Liver (tissue), 8 donors: ENCODE measurements at regions not wholly inside any gene's neighbourhood (a gene's known extent, or its start where the extent isn't known, plus 50 kb on each side); places are given as distances from the start of the nearest gene placed in this dataset.

Experiments
- DNase-seq: peaks from one replicate; pipeline ENCODE4 v3.0.0-alpha.2; 2017; ENCODE audit warnings: low spot score
- H3K27ac ChIP-seq, 2 donors: one replicate each; pipeline ENCODE4 v1.7.0; 2013; ENCODE audit warnings: inconsistent platforms in 2 of 2, low read length in 2 of 2, control low read depth in 1 of 2, low read depth in 1 of 2, mild to moderate bottlenecking in 1 of 2
- H3K27me3 ChIP-seq, 4 donors: one replicate each; pipeline versions ENCODE4 v1.6.1 to v1.7.0; 2013; ENCODE audit warnings: low read length in 3 of 4, inconsistent platforms in 1 of 4, mild to moderate bottlenecking in 1 of 4, moderate library complexity in 1 of 4; ENCODE audit not compliant: control insufficient read depth in 4 of 4, insufficient read depth in 4 of 4
- H3K36me3 ChIP-seq, 4 donors: one replicate each; pipeline versions ENCODE4 v1.6.1 to v1.7.0; 2013; ENCODE audit warnings: low read length in 3 of 4, mild to moderate bottlenecking in 3 of 4, low read depth in 1 of 4, moderate library complexity in 1 of 4; ENCODE audit not compliant: control insufficient read depth in 4 of 4, insufficient read depth in 3 of 4
- H3K4me1 ChIP-seq, 4 donors: one replicate each; pipeline versions ENCODE4 v1.6.1 to v1.7.0; 2013; ENCODE audit warnings: low read length in 3 of 4, mild to moderate bottlenecking in 3 of 4, moderate library complexity in 1 of 4; ENCODE audit not compliant: control insufficient read depth in 4 of 4, insufficient read depth in 4 of 4
- H3K4me3 ChIP-seq, 3 donors: one replicate each; pipeline versions ENCODE4 v1.6.1 to v1.7.0; 2013; ENCODE audit warnings: low read length in 3 of 3, control low read depth in 1 of 3, low read depth in 1 of 3, mild to moderate bottlenecking in 1 of 3
- H3K9ac ChIP-seq, 2 donors: one replicate each; pipeline ENCODE4 v1.7.0; 2013; ENCODE audit warnings: low read length in 2 of 2, mild to moderate bottlenecking in 2 of 2, moderate library complexity in 2 of 2, control low read depth in 1 of 2, low read depth in 1 of 2
- H3K9me3 ChIP-seq, 4 donors: one replicate each; pipeline versions ENCODE4 v1.6.1 to v1.7.0; 2013; ENCODE audit warnings: low read length in 3 of 4; ENCODE audit not compliant: control insufficient read depth in 4 of 4
- ATF3 ChIP-seq: IDR thresholded peaks from 2 replicates; pipeline ENCODE4 v1.6.1; 2016; ENCODE audit warnings: antibody characterized with exemption
- CTCF ChIP-seq: fragments of 150-350 bp; IDR thresholded peaks from 2 replicates; pipeline ENCODE4 v1.5.1; 2017; ENCODE audit warnings: improper control_type of control experiment, low read depth, low read length; ENCODE audit not compliant: missing input control
- EGR1 ChIP-seq, 2 donors: IDR thresholded peaks; 2 replicates each; pipeline ENCODE4 v1.6.1; 2016 to 2018; ENCODE audit warnings: antibody characterized with exemption in 2 of 2, low read depth in 2 of 2
- FOXA1 ChIP-seq: IDR thresholded peaks from 2 replicates; pipeline ENCODE4 v1.6.1; 2016; ENCODE audit warnings: antibody characterized with exemption
- FOXA2 ChIP-seq: IDR thresholded peaks from 2 replicates; pipeline ENCODE4 v1.6.1; 2016; ENCODE audit warnings: antibody characterized with exemption
- GABPA ChIP-seq, 2 donors: IDR thresholded peaks in 1 of 2; conservative IDR thresholded peaks in 1 of 2; 2 replicates each; pipeline ENCODE4 v1.6.1; 2016; ENCODE audit warnings: antibody characterized with exemption in 2 of 2, mild to moderate bottlenecking in 1 of 2, moderate library complexity in 1 of 2
- HNF4A ChIP-seq, 2 donors: conservative IDR thresholded peaks; 2 replicates each; pipeline ENCODE4 v1.6.1; 2016; ENCODE audit warnings: antibody characterized with exemption in 2 of 2, mild to moderate bottlenecking in 2 of 2
- HNF4G ChIP-seq: IDR thresholded peaks from 2 replicates; pipeline ENCODE4 v1.6.1; 2016; ENCODE audit warnings: antibody characterized with exemption
- JUND ChIP-seq, 2 donors: IDR thresholded peaks; 2 replicates each; pipeline ENCODE4 v1.6.1; 2016; ENCODE audit warnings: antibody characterized with exemption in 2 of 2
- MAX ChIP-seq: IDR thresholded peaks from 2 replicates; pipeline ENCODE4 v1.6.1; 2016; ENCODE audit warnings: antibody characterized with exemption
- NR2F2 ChIP-seq: IDR thresholded peaks from 2 replicates; pipeline ENCODE4 v1.6.1; 2016; ENCODE audit warnings: antibody characterized with exemption
- RAD21 ChIP-seq, 2 donors: IDR thresholded peaks; 2 replicates each; pipeline ENCODE4 v1.6.1; 2016; ENCODE audit warnings: antibody characterized with exemption in 2 of 2, mild to moderate bottlenecking in 2 of 2
- REST ChIP-seq: IDR thresholded peaks from 2 replicates; pipeline ENCODE4 v1.6.1; 2016; ENCODE audit warnings: antibody characterized with exemption, mild to moderate bottlenecking
- RXRA ChIP-seq, 2 donors: IDR thresholded peaks; 2 replicates each; pipeline ENCODE4 v1.6.1; 2017 to 2018; ENCODE audit warnings: antibody characterized with exemption in 2 of 2, mild to moderate bottlenecking in 1 of 2
- SP1 ChIP-seq: IDR thresholded peaks from 2 replicates; pipeline ENCODE4 v1.6.1; 2018; ENCODE audit warnings: antibody characterized with exemption, mild to moderate bottlenecking
- TAF1 ChIP-seq: conservative IDR thresholded peaks from 2 replicates; pipeline ENCODE4 v1.6.1; 2016; ENCODE audit warnings: antibody characterized with exemption, mild to moderate bottlenecking
- ZBTB33 ChIP-seq: IDR thresholded peaks from 2 replicates; pipeline ENCODE4 v1.6.1; 2016; ENCODE audit warnings: antibody characterized with exemption
- WGBS: extraction: QIAGEN DNeasy Blood & Tissue Kit; methylation state at CpG from one replicate; pipeline ENCODE4 v1.1.7; 2013; 5-methylcytosine and 5-hydroxymethylcytosine counted together
- donor health status: healthy.
- donor health status: healthy.
- donor health status: healthy.
- donor health status: healthy.
- donor health status: healthy.

- DNase-seq = no peak
- H3K27me3 ChIP-seq = no peaks in the 10 kb centered on the region
- 84% methylated on average over 6 of the region's 6 CpGs for WGBS
- TF ChIP-seq FOXA2 = no peak
- TF ChIP-seq RXRA (IDR thresholded peaks at IDR 0.05) = no peak
- no peak for TF ChIP-seq ATF3
- no peak for TF ChIP-seq GABPA (IDR thresholded peaks at IDR 0.05 in 1 of 2, conservative IDR thresholded peaks at IDR 0.05 in 1 of 2)
- no peak for TF ChIP-seq MAX
- TF ChIP-seq SP1 = no peak
- TF ChIP-seq TAF1 = no peak
- TF ChIP-seq HNF4G = no peak
- no peaks in the 10 kb centered on the region for H3K4me1 ChIP-seq
- H3K9ac ChIP-seq = no peak overlapping the region
- no peak overlapping the region for H3K27ac ChIP-seq
- H3K9me3 ChIP-seq = no peaks in the 10 kb centered on the region
- H3K4me3 ChIP-seq = no peak overlapping the region
- no peaks in the 10 kb centered on the region for H3K36me3 ChIP-seq
Observed at GRCh38 chr10:126813432-126813831, 91.8 kb upstream of the DOCK1 start.

- no peaks in the 10 kb centered on the region for H3K4me1 ChIP-seq
- no peaks in the 10 kb centered on the region for H3K36me3 ChIP-seq
- peaks cover 0 to 9% (median 0%) of the 10 kb centered on the region in 4 donors for H3K27me3 ChIP-seq
- no peak overlapping the region for H3K4me3 ChIP-seq
- TF ChIP-seq TAF1 (no peak), NR2F2 (no peak), JUND (IDR thresholded peaks at IDR 0.05) (no peak), RAD21 (IDR thresholded peaks at IDR 0.05) (no peak)
- 68% methylated on average over 5 of the region's 5 CpGs for WGBS
- no peak overlapping the region for H3K9ac ChIP-seq
- H3K27ac ChIP-seq = no peak overlapping the region
- no peak for DNase-seq
- H3K9me3 ChIP-seq = no peaks in the 10 kb centered on the region
Observed at GRCh38 chr10:126833542-126833941, 71.7 kb upstream of the DOCK1 start.

GRCh38 chr10:126836009-126836408, 69.2 kb upstream of the DOCK1 start:
- H3K9ac ChIP-seq = no peak overlapping the region
- H3K4me3 ChIP-seq = no peak overlapping the region
- no peak overlapping the region for H3K27ac ChIP-seq
- TF ChIP-seq HNF4A (conservative IDR thresholded peaks at IDR 0.05) (no peak), SP1 (no peak), NR2F2 (no peak), FOXA1 (no peak), CTCF (no peak), ZBTB33 (no peak), ATF3 (no peak), REST (no peak), RXRA (IDR thresholded peaks at IDR 0.05) (no peak), MAX (no peak), EGR1 (IDR thresholded peaks at IDR 0.05; ENCODE audit: low read depth in 2 of 2) (no peak), HNF4G (no peak)
- peaks cover 0 to 9% (median 0%) of the 10 kb centered on the region in 4 donors for H3K27me3 ChIP-seq
- no peaks in the 10 kb centered on the region for H3K9me3 ChIP-seq
- no peaks in the 10 kb centered on the region for H3K4me1 ChIP-seq
- H3K36me3 ChIP-seq = no peaks in the 10 kb centered on the region
- DNase-seq = no peak
- WGBS = 70% methylated on average over 4 of the region's 4 CpGs
